ENCODE measurements at regions not wholly inside any gene's neighbourhood (a gene's known extent, or its start where the extent isn't known, plus 50 kb on each side); places are given as distances from the start of the nearest gene placed in this dataset.

DNA sequence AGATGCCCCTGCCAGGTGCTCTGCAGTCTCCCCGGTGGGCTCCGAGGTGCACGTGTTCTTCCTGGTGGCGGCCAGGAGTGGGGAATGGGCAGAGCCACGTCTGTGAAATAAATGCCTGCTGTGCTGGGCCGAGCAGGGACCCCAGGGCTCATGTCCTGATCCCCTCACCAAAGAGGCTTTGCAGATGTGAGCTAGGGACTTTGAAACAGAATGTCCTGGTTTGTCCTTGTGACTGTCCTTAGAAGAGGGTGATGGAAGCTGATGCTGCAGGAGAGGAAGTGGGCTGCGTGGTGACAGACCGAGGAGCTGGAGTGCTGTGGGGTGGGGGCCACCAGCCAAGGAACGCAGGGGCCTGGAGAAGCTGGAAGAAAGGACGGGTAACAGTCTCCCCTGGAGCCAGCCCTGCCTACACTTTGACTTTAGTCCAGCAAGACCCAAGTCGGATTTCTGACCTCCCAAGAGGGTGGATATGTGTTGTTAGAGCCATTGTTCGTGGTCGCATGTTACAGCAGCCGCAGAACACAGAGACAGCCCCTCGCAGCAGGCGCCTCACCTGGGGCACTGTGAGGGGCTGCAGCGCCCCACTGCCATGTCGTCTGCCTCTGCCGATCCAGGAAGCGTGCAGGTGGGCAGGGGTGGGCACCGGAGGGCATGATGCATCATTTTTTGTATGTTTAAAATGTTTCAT is 217.9 kb upstream of the CIBAR2 start:
- TF ChIP-seq, protein P1, sequence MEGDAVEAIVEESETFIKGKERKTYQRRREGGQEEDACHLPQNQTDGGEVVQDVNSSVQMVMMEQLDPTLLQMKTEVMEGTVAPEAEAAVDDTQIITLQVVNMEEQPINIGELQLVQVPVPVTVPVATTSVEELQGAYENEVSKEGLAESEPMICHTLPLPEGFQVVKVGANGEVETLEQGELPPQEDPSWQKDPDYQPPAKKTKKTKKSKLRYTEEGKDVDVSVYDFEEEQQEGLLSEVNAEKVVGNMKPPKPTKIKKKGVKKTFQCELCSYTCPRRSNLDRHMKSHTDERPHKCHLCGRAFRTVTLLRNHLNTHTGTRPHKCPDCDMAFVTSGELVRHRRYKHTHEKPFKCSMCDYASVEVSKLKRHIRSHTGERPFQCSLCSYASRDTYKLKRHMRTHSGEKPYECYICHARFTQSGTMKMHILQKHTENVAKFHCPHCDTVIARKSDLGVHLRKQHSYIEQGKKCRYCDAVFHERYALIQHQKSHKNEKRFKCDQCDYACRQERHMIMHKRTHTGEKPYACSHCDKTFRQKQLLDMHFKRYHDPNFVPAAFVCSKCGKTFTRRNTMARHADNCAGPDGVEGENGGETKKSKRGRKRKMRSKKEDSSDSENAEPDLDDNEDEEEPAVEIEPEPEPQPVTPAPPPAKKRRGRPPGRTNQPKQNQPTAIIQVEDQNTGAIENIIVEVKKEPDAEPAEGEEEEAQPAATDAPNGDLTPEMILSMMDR (IDR thresholded peaks at IDR 0.05) = no peak
- no peak for TF ChIP-seq POLR2A (IDR thresholded peaks at IDR 0.05)

Measured in thyroid gland (tissue), 4 donors.